Lung (tissue), 11 donors: ENCODE measurements at regions not wholly inside any gene's neighbourhood (a gene's known extent, or its start where the extent isn't known, plus 50 kb on each side); places are given as distances from the start of the nearest gene placed in this dataset.
"Not testable (repeated sequence)": the region's sequence is repeated elsewhere in the genome, so short reads cannot be mapped to it uniquely, and the experiment has no call there.

Experiments used
- ATAC-seq: fragments of 200-7000 bp; cut with Tn5 transposase; one replicate; pipeline ENCODE4 v1.9.1; 2020; ENCODE audit warnings: moderate number of reproducible peaks; ENCODE audit not compliant: insufficient read depth, low FRiP score
- DNase-seq, 3 donors: peaks; one replicate each; pipeline ENCODE4 v3.0.0-alpha.2; 2013 to 2017
- H3K27ac ChIP-seq, 2 donors: one replicate each; pipeline ENCODE4 v1.5.1; 2013; ENCODE audit warnings: mild to moderate bottlenecking in 2 of 2, moderate library complexity in 2 of 2, control low read depth in 1 of 2, inconsistent platforms in 1 of 2, low read depth in 1 of 2, low read length in 1 of 2
- H3K27me3 ChIP-seq, 3 donors: one replicate each; pipeline ENCODE4 v1.5.1; 2013; ENCODE audit warnings: low read length in 2 of 3; ENCODE audit not compliant: control insufficient read depth in 3 of 3, insufficient read depth in 3 of 3
- H3K36me3 ChIP-seq, 4 donors: one replicate each; pipeline ENCODE4 v1.5.1; 2013; ENCODE audit warnings: low read length in 4 of 4, mild to moderate bottlenecking in 1 of 4, moderate library complexity in 1 of 4; ENCODE audit not compliant: control insufficient read depth in 4 of 4, insufficient read depth in 4 of 4
- H3K4me1 ChIP-seq, 5 donors: one replicate each; pipeline ENCODE4 v1.5.1; 2013; ENCODE audit warnings: low read length in 5 of 5, mild to moderate bottlenecking in 2 of 5, moderate library complexity in 1 of 5; ENCODE audit not compliant: control insufficient read depth in 5 of 5, insufficient read depth in 5 of 5
- H3K4me3 ChIP-seq: one replicate; pipeline ENCODE4 v1.5.1; 2013; ENCODE audit warnings: mild to moderate bottlenecking, control low read depth, moderate library complexity
- H3K9ac ChIP-seq, 2 donors: one replicate each; pipeline ENCODE4 v1.5.1; 2013; ENCODE audit warnings: low read length in 2 of 2, control low read depth in 1 of 2; ENCODE audit not compliant: insufficient read depth in 1 of 2
- H3K9me3 ChIP-seq, 4 donors: one replicate each; pipeline ENCODE4 v1.5.1; 2013; ENCODE audit warnings: low read length in 3 of 4, mild to moderate bottlenecking in 1 of 4, moderate library complexity in 1 of 4; ENCODE audit not compliant: control insufficient read depth in 4 of 4, insufficient read depth in 3 of 4
- WGBS, 2 donors: extraction: QIAGEN DNeasy Blood & Tissue Kit; methylation state at CpG; one replicate each; pipeline ENCODE4 v1.1.7; 2013; 5-methylcytosine and 5-hydroxymethylcytosine counted together
- TF ChIP-seq, protein P1 (sequence below): IDR thresholded peaks from 2 replicates; pipeline ENCODE4 v1.5.1; 2012; ENCODE audit warnings: mild to moderate bottlenecking; ENCODE audit errors: control extremely low read depth, extremely low read depth
- donor health status: control.
- donor health status: control.
- donor health status: Bipolar disorder and iron deficiency.
- donor health status: healthy.
- donor health status: DM: yes; HTN: yes; CAD: no.

DNA sequence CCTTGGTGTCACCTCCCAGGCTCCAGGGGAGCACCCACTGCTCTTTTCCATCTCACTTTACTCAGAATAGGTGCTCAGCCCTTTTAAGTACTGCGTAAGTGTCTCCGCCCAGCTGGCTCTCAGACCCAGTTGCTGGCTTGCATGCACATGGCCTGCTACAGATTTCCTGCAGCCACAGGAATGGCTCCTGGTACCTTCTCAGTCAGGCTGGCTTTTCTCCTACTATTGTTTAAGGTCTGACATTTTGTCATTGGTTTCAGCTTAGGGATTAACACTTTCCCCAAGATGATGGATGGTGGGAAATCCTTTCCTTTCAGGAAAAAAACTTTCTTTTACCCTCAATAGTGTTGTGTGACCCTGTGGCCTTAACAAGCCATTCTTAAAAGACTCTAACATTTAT is 1652.3 kb upstream of the WWC1 start:
- TF ChIP-seq, protein P1, sequence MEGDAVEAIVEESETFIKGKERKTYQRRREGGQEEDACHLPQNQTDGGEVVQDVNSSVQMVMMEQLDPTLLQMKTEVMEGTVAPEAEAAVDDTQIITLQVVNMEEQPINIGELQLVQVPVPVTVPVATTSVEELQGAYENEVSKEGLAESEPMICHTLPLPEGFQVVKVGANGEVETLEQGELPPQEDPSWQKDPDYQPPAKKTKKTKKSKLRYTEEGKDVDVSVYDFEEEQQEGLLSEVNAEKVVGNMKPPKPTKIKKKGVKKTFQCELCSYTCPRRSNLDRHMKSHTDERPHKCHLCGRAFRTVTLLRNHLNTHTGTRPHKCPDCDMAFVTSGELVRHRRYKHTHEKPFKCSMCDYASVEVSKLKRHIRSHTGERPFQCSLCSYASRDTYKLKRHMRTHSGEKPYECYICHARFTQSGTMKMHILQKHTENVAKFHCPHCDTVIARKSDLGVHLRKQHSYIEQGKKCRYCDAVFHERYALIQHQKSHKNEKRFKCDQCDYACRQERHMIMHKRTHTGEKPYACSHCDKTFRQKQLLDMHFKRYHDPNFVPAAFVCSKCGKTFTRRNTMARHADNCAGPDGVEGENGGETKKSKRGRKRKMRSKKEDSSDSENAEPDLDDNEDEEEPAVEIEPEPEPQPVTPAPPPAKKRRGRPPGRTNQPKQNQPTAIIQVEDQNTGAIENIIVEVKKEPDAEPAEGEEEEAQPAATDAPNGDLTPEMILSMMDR: no peak
- DNase-seq: no peak
- H3K27ac ChIP-seq: no peak overlapping the region
- no peaks in the 10 kb centered on the region for H3K27me3 ChIP-seq
- no peaks in the 10 kb centered on the region for H3K9me3 ChIP-seq
- H3K4me1 ChIP-seq: no peaks in the 10 kb centered on the region
- H3K36me3 ChIP-seq: no peaks in the 10 kb centered on the region
- H3K4me3 ChIP-seq: no peak overlapping the region
- H3K9ac ChIP-seq: no peak overlapping the region
- 86 to 88% methylated on average over 2 of the region's 2 CpGs for whole genome bisulfite sequencing, 2 donors
- no peak for ATAC-seq

DNA sequence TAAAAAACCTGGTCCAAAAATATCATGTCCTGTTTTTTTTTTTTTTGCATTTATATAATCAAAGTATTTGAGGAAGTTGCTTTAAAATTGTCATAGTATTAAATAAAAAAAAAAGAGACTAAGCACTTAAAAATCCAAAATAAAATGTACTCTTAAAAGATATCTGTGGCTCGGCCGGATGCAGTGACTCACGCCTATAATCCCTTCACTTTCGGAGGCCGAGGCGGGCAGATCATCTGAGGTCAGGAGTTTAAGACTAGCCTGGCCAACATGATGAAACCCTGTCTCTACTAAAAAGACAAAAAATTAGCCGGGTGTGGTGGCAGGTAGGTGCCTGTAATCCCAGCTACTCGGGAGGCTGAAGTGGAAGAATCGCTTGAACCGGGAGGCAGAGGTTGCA is 1651.3 kb upstream of the WWC1 start:
- not testable (repeated sequence) for DNase-seq, H3K4me1 ChIP-seq

DNA sequence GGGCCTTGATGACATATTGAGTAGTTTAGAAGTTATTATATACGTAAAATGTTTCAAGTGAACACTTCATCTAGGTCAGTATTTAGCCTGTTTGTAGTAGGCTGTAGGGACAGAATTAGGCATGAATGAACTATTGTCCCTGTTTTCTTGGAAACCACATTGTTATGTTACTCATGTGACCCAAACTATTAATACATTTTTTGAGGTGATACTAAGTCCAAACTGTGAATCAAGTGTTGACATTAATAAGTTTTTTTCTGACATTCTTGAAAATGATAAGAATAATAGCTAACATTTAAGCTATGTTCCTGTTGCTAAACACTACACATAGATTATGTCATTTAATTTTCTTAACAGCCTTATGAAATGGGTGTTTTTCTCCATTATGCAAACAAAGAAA is 1642.7 kb upstream of the WWC1 start:
- Histone ChIP-seq H3K27ac (no peak overlapping the region), H3K27me3 (no peaks in the 10 kb centered on the region), H3K4me3 (no peak overlapping the region), H3K36me3 (no peaks in the 10 kb centered on the region), H3K9me3 (no peaks in the 10 kb centered on the region), H3K9ac (no peak overlapping the region), H3K4me1 (no peaks in the 10 kb centered on the region)
- whole genome bisulfite sequencing, 2 donors: 59 to 69% methylated on average over 1 of the region's 1 CpG
- TF ChIP-seq, protein P1: no peak
- ATAC-seq (no peak), DNase-seq (peak in 2 of 3 donors; percentile 8 to 17)

More for the DNA sequence above, 1651.3 kb upstream of the WWC1 start:
- not testable (repeated sequence) for H3K27me3 ChIP-seq, H3K9ac ChIP-seq, H3K27ac ChIP-seq, H3K9me3 ChIP-seq, H3K4me3 ChIP-seq, ATAC-seq, H3K36me3 ChIP-seq
- WGBS, 2 donors: 79 to 82% methylated on average over 10 of the region's 10 CpGs

DNA sequence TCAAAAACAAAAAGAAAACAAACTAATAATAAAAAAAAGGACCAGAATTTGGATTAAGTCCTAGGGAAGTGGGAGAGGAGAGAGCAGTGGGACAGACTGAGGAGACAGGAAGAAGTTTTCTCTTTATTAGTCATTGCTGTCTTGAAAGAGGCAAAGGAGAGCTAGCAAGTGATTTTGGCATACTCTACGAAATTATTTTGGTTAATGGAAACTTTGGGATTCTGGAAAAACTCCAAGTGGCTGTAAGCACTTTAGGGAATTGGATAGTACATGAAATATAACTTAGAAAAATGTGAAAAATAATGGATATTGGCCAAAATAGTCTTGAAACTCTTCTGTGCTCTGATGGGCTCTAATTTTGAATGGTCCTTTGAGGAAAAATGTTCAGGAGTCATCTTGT is 1641.8 kb upstream of the WWC1 start:
- 34 to 50% methylated on average over 1 of the region's 1 CpG for WGBS, 2 donors
- DNase-seq: peak in 2 of 3 donors; percentile 7 to 18
- H3K36me3 ChIP-seq: no peaks in the 10 kb centered on the region

More for the DNA sequence above, 1641.8 kb upstream of the WWC1 start:
- no peak for ATAC-seq
- H3K4me3 ChIP-seq: no peak overlapping the region
- no peaks in the 10 kb centered on the region for H3K9me3 ChIP-seq
- TF ChIP-seq, protein P1: no peak
- no peaks in the 10 kb centered on the region for H3K4me1 ChIP-seq
- no peaks in the 10 kb centered on the region for H3K27me3 ChIP-seq
- no peak overlapping the region for H3K9ac ChIP-seq
- H3K27ac ChIP-seq: no peak overlapping the region
